Loucy (cell line): ENCODE measurements at regions not wholly inside any gene's neighbourhood (a gene's known extent, or its start where the extent isn't known, plus 50 kb on each side); places are given as distances from the start of the nearest gene placed in this dataset.

Experiments used
- EZH2phosphoT487 ChIP-seq: fragments of 200-600 bp; IDR thresholded peaks from 2 replicates; pipeline ENCODE4 v1.6.1; 2018; ENCODE audit warnings: antibody characterized with exemption, mild to moderate bottlenecking, moderate library complexity, borderline replicate concordance
- TF ChIP-seq, protein P1 (sequence below): fragments of 200-600 bp; sonication (generic); conservative IDR thresholded peaks from 2 replicates; pipeline ENCODE4 v1.5.1; 2014; ENCODE audit warnings: mild to moderate bottlenecking, antibody characterized with exemption, low read length

DNA sequence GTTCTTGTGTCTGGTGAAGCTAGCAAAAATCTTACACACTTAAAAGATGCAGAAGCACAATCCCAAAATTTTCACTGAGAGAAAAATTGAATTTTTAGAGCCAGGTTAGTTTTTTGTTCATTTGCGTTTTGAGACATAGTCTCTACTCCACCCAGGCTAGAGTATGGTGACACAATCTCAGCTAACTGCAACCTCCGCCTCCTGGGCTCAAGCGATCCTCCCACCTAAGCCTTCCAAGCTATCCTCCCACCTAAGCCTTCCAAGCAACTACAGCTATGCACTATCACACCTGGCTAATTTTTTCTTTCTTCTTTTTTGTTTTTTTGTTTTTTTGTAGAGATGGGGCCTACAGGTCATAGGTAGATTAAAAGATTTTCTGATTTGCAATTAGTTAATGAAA is 113.1 kb upstream of the RAB6C start:
- TF ChIP-seq, protein P1, sequence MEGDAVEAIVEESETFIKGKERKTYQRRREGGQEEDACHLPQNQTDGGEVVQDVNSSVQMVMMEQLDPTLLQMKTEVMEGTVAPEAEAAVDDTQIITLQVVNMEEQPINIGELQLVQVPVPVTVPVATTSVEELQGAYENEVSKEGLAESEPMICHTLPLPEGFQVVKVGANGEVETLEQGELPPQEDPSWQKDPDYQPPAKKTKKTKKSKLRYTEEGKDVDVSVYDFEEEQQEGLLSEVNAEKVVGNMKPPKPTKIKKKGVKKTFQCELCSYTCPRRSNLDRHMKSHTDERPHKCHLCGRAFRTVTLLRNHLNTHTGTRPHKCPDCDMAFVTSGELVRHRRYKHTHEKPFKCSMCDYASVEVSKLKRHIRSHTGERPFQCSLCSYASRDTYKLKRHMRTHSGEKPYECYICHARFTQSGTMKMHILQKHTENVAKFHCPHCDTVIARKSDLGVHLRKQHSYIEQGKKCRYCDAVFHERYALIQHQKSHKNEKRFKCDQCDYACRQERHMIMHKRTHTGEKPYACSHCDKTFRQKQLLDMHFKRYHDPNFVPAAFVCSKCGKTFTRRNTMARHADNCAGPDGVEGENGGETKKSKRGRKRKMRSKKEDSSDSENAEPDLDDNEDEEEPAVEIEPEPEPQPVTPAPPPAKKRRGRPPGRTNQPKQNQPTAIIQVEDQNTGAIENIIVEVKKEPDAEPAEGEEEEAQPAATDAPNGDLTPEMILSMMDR, result no peak
- no peak for TF ChIP-seq EZH2phosphoT487
